Stimulated activated CD4-positive, alpha-beta T cell treated with anti-CD3 and anti-CD28 coated beads, Interleukin-1b, Interleukin-23, amount 100 ng/mL, for 4 hours (primary cell): ENCODE measurements at regions not wholly inside any gene's neighbourhood (a gene's known extent, or its start where the extent isn't known, plus 50 kb on each side); places are given as distances from the start of the nearest gene placed in this dataset.
"Not testable (repeated sequence)": the region's sequence is repeated elsewhere in the genome, so short reads cannot be mapped to it uniquely, and the experiment has no call there.

Experiments
- DNase-seq, 2 donors: peaks; one replicate each; pipeline ENCODE4 v3.0.0-alpha.2; 2020; ENCODE audit warnings: low read depth in 2 of 2

DNA sequence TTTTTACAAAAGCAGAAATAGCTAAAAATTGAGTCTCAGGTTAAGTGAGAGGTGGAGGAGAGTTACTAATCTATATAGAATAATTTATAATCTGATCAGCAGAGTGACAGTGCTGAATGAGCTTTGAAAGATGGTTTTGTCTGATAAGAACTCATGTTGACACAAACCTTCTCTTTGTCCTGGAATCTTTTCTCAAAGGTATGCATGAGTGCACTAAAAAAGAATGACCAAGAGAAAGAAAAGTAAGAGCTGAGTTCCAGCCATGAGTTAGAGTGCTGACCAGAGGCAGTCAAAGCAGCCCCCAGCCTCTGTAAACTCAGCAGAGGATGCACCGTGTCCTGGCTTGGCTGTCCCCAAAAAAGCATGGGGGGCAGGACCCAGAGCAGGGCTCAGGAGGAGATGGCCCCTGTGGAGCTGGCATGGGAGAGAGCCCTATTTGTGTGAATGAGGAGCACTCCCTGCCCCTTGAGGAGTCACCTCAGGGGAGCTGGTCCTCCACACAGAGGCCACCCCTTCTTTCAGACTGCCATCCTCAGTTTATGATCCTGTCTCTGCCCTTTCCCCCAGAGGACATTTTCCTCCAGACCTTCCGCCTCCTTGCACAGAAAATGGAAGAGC is 129.8 kb downstream of the SEC23A start:
- no peak for DNase-seq

DNA sequence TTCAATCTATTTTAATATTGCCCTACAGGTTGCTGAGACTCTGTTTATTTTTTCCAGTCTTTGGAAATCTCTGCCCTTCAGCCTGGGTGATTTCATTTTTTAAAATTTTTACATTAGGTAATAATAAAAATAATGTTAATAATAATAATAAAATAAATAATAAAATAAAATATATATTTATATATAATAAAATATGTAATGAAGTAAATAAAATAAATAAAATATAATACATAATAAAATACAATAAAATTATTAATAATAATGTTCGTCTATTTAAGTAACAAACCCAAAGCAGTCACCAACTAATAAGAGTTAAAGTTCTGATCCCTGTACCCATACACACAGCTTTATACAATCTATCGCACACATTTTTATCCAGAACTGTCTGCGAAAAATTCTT is 130.5 kb downstream of the SEC23A start:
- DNase-seq, result no peak

DNA sequence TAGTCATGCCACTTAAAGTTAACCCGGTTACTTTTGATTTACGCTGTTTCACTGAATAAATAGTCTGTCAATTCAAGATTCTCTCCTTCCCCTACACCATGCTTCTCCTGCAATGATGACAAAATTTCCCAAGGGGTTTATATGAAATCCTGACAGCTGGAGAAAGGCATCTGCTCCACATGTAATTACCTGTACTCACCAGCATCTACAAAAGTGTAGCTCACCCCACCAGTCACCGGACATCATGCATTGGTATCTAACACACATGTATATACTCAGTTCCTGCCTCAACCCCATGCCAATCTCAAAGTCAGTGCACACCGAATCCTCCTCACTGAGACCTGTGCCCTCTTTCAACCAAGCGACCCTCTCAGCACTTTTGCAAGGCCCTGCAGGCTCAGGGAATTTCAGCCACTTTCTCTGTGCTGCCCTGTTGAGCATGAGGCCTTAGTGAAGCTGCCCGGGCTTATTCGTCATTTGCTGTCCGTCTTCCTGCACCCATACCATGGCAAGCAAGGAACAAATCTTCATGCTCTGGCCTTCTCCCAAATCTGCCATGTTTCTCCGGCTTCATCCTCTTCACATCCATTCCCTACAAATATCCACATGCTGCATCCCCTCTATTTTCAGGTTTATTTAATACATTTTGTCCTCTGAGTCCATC is 131.6 kb downstream of the SEC23A start:
- DNase-seq, result no peak

DNA sequence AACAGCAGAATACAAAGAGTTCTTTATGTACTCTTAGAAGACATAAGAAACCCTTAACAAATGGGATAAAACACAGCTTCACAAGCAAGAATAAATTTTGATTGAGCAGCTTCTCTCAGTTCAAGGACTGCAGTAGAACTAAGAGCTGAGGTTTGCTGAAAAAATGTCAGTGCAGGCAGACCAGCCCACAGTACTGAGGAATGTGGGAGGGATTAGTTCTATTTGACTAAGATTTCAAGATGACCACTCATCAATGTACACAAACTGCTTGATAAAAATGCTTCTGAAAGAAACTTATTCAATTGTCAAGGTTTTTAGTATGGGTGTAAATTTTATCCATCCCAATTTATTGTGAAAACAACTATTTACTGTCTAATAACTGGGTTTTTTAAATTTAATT is 138.4 kb downstream of the SEC23A start:
- DNase-seq, result no peak

DNA sequence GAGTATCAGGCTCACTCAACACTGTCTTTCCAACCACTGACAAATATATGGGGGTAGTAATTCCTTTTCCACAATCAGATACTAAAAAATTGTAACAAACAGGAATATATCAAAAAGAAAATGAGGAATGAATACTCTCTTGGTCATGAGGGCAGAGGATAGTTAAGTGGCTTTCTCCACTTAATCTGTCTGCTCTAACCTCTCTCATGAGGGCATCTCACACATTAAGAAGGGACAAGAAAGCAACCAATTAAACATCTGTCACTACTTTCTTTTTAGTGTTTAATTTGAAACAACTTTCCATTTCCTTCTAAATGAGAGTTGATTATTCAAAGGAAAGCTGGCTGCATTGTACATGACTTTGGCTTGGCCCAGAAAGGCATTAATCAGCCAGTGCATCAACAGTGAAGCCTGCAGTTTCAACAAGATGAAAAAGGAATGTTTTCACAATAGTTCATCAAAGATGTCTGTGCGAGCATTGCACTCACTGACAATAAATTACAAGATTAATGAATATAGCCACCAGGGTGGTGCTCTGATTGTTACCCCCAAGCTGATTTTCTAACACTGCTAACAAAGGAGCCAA is 142.0 kb downstream of the SEC23A start:
- no peak for DNase-seq

DNA sequence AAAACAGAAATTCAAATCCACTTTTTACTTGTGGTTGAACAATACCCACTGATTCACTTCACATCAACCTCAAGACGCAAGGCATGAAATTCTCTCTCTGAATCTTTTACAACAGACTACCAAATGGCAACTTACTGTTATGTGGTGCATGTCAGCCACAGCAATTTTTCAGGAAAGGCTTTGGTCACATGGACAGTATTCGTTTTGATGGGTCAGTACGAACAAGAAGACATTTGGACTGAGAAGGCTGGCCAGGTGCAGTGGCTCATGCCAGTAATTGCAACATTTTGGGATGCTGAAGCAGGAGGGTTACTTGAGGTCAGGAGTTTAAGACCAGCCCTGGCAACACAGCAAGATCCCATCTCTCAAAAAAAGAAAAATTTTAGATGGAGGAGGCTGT is 144.0 kb downstream of the SEC23A start:
- DNase-seq, result no peak

DNA sequence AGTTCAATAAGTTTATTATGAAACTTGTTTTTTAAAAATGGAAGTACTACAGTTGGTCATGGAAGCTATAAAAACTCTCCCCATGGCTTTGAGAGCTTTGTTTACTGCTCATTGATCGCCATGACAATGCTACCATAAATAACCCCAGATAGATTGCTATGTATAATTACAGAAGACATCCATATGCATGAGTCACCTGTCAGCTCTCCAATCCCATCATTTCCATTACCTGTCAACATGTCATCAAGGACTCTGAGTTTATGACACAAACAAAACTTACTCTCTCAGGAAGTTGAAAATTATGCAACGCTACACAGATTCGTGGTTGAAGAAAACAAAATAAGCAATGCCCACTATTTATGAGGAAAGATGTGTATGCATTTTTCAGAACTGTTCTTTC is 144.4 kb downstream of the SEC23A start:
- DNase-seq, result no peak

DNA sequence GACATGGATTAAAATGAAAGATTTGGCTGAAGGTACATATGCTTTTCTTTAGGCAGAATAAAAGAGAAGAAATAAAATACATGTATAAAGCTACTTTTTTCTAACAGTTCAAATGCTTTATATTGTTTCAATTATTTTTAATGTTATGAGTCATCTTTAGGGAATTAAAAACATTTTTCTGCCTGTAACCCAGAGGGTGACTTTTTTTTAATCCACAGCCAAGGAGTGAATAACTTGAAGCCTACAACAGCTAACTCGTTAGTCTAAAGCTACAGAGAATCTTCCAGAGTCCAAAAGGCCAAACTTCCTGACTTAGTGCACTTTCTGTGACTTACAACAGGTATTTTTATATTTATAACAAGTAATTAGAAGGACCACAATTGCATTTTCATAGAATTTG is 151.6 kb downstream of the SEC23A start:
- no peak for DNase-seq

DNA sequence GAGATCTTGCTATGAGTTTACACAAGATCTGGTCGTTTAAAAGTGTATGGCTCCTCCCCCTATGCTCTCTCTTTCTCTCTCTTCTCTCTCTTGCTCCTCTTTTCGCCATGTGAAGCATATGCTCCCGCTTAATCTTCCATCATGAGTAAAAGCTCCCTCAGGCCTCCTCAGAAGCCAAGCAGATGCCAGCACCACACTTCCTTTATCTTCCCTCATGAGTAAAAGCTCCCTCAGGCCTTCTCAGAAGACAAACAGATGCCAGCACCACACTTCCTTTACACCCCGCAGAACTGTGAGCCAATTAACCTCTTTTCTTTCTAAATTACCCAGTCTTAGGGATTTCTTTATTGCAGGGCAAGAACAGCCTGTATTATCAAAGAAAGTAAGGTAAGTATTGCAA is 152.4 kb downstream of the SEC23A start:
- no peak for DNase-seq

DNA sequence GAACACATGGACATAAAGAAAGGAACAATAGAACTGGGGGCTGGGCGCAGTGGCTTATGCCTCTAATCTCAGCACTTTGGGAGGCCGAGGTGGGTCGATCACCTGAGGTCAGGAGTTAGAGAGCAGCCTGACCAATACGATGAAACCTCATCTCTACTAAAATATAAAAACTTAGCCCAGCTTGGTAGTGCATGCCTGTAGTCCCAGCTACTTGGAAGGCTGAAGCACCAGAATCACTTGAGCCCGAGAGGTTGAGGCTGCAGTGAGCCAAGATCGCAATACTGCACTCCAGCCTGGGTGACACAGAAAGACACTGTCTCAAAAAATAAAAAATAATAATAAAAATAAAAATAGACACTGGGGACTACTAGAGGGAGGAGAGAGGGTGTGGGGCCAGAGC is 154.5 kb downstream of the SEC23A start:
- DNase-seq, result no peak

DNA sequence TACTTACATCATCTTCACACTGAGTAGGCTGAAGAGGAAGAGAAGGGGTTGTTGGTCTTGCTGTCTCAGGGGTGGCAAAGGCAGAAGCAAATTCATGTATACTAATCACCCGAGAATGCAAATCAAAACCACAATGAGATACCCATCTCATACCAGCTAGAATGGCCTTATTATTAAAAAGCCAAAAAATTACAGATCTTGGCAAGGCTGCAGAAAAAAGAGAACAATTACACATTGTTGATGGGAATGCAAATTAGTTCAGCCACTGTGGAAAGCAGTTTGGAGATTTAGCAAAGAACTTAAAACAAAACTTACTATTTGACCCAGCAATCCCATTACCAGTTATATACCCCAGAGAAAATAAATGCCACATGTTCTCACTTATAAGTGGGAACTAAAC is 154.9 kb downstream of the SEC23A start:
- no peak for DNase-seq

DNA sequence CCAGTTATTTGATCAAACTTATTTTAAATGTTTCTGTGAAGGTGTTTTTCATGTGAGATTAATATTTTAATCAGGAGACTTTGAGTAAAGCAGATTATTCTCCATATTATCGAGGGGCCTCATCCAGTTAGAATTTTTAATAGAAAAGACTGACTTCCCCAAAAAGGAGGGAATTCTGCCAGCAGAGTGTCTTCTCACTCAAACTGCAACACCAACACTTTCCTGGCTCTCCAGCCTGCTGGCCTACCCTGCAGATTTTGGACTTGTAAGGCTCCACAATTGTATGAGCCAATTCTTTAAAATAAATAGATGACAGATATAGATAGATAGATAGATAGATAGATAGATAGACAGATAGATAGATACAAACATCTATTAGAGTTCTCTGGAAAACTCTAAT is 155.7 kb downstream of the SEC23A start:
- DNase-seq, result no peak

DNA sequence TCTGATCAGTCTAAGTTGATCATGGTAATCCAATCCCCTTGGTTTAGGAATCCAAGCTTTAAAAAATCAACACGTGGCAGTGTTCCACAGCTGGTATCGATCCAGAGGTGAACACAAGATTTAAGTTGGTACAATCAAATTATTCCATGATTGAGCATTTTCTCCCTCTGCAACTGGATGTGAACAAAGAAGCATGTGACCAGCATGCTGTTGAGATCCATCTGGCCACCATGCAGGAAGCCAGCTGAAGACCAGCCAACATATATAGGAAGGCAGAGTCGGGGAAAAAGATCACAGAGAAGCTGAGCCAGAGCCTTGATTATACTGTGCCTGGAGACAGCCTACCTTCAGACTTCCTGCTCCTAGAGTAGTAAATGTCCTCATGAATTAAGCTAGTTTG is 158.3 kb downstream of the SEC23A start:
- no peak for DNase-seq

DNA sequence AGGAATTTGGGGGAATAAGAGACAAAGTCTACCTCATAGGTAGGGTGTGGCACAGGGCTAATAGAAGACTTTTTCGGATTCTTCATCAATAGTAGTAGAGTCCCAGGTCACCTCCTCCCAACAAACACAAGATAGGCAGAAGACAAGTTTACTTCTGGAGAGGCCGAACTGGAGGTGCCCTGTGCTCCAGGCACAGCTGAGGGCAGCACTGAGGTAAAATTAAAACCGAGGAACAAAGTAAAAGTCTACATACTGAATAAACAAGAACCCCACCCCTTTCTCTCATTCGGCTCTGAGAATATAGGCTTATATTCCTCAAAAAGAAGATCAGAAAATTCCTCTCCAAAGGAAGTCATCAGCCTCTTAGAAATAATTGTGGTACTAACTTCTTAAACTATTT is 161.5 kb downstream of the SEC23A start:
- no peak for DNase-seq

DNA sequence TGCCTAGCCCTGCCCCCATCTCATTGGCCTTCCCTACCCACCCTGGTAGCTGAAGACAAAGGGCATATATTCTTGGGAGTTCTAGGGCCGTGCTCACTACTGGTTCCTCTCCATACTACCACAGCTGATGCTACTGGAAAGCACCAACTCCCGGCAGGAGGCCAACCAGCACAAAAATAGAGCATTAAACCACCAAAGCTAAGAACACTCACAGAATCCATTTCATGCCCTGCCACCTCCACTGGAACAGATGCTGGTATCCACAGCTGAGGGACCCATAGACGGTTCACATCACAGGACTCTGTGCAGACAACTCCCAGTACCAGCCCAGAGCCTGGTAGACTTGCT is 170.4 kb downstream of the SEC23A start:
- not testable (repeated sequence) for DNase-seq

DNA sequence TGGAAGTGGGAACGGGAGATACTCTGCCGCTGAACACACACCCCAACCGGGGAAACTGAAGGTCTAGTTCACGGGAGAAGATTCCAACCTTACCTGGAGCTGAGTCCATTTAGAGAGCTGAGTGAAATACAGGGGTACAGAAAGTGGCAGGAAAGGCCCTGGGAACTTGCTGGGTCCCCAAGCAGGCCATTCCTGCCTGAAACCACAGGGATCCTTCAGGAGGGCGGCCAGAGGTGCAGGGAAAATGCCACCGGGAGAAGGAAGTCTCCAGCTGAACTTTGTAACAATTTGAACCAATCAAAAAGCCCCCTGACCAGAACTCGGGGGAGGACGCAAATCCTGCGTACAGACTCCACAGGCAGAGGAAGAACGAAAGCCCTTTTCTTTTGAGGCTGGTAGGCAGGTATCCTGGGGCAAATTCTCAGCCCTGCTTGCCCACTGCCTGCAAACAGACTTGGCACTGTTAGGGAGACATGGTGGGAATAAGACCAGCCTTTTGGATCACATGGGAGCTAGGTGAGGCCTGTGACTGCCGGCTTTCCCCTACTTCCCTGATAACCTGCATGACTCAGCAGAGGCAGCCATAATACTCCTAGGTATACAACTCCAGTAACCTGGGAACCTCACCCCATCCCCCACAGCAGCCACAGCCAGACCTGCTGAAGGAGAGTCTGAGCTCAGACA is 170.9 kb downstream of the SEC23A start:
- DNase-seq, result no peak

DNA sequence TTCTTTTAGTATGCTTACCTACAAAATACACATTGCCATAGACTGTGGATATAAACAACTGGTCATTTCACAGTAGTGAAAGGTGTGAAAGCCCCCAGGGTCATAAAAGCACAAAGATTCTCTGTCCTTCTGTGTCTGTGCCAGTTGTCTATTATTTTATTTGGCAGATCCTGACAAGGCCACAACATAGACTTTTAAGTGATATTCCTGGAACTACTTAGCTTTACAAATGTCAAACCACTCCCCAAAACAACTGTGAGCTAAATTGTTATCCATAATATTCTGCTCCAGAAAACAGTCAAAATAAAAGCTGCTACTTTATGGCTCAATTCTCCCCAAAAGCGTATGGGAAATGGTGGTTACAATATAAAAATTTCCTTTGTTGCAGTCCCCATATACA is 172.1 kb downstream of the SEC23A start:
- DNase-seq, result no peak

DNA sequence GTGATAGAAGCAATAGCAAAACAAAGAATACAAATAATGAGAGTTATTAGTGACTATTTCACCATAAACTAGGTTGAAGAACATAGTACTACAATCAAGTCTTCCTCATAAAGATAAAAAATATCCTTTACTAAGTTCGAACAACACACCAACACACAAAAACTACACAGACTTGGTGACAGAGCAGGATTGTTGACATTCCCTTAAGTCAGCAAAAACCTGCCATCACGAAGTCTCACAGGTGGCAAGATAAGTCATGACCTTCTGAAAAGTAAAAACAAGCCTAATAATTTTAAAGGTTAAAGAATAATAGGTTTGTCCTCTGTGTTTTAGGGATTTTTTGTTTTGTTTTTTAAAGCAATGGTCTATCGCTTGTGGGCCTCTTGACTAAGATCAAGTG is 173.0 kb downstream of the SEC23A start:
- DNase-seq, result no peak

DNA sequence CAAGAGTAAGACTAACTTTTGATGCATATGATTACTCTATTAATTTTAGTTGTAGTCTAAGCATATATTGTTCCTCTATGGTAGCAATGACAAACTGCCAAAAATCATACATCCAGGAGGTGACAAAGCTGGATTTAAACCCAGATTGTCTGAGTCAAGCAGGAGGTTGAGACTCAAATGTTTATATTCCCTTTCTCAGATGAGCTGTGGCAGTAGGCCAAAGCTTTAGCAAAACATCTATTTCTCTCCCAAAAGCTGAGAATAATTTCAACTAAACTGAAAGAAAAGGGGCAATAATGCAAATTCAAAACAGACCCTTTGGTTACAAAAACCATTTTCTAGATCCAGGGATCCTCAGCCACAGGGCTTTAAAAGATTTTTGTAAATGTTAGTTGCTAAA is 173.6 kb downstream of the SEC23A start:
- DNase-seq, result no peak

DNA sequence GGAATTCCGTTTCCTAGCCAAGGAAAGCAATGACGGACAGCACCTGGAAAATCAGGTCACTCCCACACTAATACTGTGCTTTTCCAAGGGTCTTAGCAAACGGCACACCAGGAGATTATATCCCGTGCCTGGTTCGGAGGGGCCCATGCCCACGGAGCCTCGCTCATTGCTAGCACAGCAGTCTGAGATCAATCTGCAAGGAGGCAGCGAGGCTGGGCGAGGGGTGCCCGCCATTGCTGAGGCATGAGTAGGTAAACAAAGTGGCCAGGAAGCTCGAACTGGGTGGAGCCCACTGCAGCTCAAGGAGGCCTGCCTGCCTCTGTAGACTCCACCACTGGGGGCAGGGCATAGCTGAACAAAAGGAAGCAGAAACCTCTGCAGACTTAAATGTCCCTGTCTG is 181.1 kb downstream of the SEC23A start:
- not testable (repeated sequence) for DNase-seq

DNA sequence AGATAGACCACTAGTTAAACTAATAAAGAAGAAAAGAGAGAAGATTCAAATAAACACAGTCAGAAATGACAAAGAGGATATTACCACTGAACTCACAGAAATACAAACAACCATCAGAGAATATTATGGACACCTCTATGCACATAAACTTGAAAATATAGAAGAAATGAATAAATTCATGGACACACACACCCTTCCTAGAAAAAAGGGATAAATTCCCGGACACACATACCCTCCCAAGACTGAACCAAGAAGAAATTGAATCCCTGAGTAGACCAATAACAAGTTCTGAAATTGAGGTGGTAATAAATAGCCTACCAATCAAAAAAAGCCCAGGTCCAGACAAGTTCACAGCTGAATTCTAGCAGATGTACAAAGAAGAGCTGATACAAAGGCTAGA is 187.9 kb downstream of the SEC23A start:
- no peak for DNase-seq

DNA sequence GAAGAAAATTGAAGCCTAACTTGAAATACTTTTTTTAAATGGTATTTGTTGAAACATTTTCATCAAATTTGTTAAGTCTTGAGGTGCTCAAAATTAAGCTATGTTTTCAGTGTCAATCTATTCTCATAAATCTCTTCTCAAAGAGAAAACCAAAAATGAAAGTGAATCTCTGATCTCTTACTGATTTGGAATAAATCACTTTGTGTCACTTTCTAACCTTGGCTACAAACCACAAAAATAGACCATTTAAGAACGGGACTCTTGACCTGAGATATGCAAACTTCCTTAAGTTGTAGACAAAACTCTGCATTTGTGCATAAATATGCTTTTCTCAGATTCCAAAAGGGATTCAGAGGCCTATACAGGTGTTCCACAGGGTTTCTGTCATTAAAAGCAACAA is 192.9 kb downstream of the SEC23A start:
- no peak for DNase-seq

DNA sequence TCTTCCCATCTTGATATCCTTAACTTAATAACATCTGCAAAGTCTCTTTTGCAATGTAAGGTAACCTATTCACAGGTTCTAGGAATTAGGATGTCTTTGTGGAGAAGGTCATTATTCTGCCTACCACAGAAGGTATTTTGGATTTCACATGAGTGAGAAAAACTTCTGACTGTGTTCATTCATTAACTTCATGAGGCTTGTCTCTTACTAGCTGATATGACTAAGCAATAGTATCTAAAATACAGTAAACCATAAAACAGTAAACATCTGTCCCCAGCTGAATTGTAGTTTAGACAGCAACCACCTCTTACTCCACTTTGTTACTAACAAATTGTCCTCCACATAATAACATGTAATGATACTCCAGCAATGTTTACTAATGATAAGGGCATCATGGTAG is 198.1 kb downstream of the SEC23A start:
- no peak for DNase-seq
